ENCODE measurements at regions not wholly inside any gene's neighbourhood (a gene's known extent, or its start where the extent isn't known, plus 50 kb on each side); places are given as distances from the start of the nearest gene placed in this dataset.

DNA sequence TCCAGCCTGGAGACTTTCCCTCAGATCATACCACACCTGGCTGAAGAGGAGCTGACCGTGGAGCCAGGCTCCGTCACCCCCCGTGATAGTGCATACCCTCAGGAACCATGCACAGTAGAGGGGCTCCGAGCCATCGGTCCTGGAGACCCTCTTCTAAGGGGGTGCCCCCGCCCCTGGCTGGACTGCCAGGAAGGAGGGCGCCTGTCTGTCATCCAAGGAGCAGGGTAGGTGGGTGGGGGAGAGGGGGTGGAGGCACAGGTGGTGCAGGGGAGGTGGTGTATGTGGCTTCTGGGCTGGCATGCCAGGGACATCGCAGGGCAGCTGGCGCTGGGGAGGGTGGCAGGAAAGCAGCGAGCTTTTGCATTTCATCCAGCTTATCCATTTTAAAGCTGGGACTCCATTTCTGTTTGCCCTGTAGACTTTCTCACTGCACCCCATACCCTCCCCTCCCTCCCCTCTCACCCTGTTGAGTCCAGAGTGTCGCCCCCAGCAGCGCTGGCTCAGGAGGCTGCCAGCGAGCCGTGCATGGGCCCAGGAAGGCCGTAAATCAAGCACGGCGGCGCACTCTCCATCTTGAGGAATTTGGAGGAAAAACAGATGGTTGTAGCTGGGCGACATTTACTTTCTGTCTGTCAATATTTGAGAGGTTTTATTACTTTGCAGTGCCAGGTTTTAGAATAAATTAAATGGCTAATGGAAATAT lies 56.2 kb upstream of the HS6ST1 start:
- H3K27ac ChIP-seq (ENCODE audit: low read length): no peak overlapping the region
- no peaks in the 10 kb centered on the region for H3K36me3 ChIP-seq (ENCODE audit: insufficient read depth, low read depth, low read length)
- no peaks in the 10 kb centered on the region; the same call in 1 of the 2 replicates for H3K4me1 ChIP-seq (ENCODE audit: insufficient read depth, low read length)
- no peak overlapping the region for H3K4me3 ChIP-seq (ENCODE audit: low read length)
- H3K9me3 ChIP-seq (ENCODE audit: insufficient read depth, low read depth, low read length): no peaks in the 10 kb centered on the region
- H3K27me3 ChIP-seq (ENCODE audit: insufficient read depth, low read length): no peaks in the 10 kb centered on the region; the same call in 1 of the 2 replicates
- no peak overlapping the region for H3K9ac ChIP-seq (ENCODE audit: low read depth, low read length)

DNA sequence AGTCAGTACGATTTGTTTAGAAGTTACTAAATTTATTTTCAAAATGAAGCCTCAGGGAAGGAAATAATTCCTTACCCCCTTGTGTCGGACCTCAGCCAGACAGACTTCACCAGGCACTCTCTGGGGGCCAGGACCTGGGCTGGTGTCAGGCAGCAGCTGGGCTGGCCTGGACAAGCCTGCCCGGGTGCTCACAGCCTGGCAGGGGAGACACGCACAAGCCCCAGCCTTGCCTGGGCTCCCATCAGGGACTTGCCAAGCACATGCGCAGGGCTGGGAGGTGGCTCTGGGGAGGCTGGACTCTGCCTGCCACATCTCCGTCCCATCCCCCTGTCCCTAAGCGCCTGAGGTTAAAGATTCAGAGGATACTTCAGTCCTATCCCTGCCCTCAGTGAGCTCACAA lies 56.8 kb upstream of the HS6ST1 start:
- Histone ChIP-seq H3K36me3 (ENCODE audit: insufficient read depth, low read depth, low read length) (no peaks in the 10 kb centered on the region), H3K4me1 (ENCODE audit: insufficient read depth, low read length) (no peaks in the 10 kb centered on the region; the same call in 1 of the 2 replicates), H3K9me3 (ENCODE audit: insufficient read depth, low read depth, low read length) (no peaks in the 10 kb centered on the region), H3K9ac (ENCODE audit: low read depth, low read length) (no peak overlapping the region), H3K27ac (ENCODE audit: low read length) (no peak overlapping the region), H3K4me3 (ENCODE audit: low read length) (no peak overlapping the region), H3K27me3 (ENCODE audit: insufficient read depth, low read length) (no peaks in the 10 kb centered on the region; the same call in 1 of the 2 replicates)

DNA sequence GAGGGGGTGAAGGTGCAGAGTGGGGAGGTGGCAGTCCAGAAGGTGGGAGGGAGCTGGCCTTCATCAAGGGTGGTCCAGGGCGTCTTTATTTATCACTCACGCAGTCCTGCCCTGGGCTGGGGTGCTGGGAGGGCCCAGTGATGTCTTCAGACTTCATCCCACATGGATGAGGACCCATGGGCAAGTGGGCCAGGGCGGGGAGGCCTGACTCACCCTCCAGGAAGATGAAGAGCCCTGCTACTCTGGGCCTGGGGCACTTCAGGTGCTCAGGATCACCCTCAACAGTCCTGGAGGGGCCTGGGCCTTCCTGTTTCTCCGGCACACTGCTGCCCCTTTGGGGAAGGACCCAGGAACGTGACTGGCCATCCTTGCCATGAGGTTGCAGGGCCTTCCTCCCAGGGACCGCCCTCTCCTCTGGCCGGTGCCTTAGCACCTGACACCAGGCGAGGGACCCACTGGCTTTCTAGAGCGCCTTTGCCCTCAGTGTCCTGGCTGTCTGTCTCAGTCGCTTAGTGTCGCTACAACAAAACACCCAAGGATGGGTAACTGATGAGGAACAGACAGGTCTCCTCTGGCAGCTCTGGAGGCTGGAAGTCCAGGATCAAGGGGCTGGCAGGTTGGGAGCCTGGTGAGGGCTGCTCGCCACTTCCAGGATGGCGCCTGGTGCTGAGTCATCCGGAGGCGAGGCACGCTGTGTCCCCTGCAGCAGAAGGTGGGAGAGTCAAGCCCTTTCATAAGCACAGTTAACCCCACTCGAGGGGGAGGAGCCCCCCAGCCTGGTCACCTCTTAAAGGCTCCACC lies 57.8 kb upstream of the HS6ST1 start:
- H3K36me3 ChIP-seq (ENCODE audit: insufficient read depth, low read depth, low read length): no peaks in the 10 kb centered on the region
- H3K27me3 ChIP-seq (ENCODE audit: insufficient read depth, low read length): no peaks in the 10 kb centered on the region; the same call in 1 of the 2 replicates
- no peak overlapping the region for H3K9ac ChIP-seq (ENCODE audit: low read depth, low read length)
- H3K9me3 ChIP-seq (ENCODE audit: insufficient read depth, low read depth, low read length): no peaks in the 10 kb centered on the region
- no peaks in the 10 kb centered on the region; the same call in 1 of the 2 replicates for H3K4me1 ChIP-seq (ENCODE audit: insufficient read depth, low read length)
- H3K4me3 ChIP-seq (ENCODE audit: low read length): no peak overlapping the region
- H3K27ac ChIP-seq (ENCODE audit: low read length): no peak overlapping the region

DNA sequence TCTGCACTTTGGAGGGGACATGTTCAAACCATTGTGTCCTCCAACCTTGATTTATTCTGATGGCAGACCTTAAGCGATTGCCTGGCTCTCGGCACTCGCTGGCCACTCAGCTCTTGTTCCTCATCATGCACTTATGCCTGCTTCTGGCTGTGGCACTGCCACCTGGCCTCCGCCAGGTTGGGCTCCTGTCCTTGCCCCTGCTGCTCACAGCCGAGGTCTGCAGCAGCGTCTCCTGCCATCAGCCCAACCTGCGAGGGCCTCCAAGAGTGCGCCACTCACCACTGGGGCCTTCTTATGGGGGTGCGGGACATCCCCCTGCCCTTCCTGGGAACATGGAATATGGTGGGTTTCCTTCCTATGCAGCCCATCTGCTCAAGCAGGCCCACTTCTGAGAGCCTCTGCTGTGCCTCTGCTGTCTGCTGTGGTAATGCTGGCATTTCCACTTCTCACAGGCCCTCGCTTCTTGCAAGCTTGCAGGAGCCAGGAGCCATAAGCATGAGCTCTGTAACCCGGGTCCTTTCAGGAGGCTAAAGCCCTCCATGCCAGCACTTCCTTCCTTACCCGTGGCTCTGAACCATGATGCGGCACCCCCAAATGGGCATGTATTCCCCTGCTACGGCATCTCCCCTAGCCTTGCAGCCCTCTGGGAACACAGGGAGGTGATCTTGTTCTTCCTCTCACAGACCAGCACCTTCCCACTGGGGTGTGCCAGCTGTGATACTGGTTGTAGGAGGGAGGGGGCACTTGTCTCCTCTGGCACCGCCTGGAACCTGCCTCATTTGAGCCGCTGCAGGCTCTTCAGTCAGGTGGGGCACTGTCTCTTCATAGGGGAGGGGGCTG lies 58.6 kb upstream of the HS6ST1 start:
- H3K27ac ChIP-seq (ENCODE audit: low read length): no peak overlapping the region
- H3K4me3 ChIP-seq (ENCODE audit: low read length): no peak overlapping the region
- H3K36me3 ChIP-seq (ENCODE audit: insufficient read depth, low read depth, low read length): no peaks in the 10 kb centered on the region
- no peaks in the 10 kb centered on the region for H3K9me3 ChIP-seq (ENCODE audit: insufficient read depth, low read depth, low read length)
- H3K9ac ChIP-seq (ENCODE audit: low read depth, low read length): no peak overlapping the region
- H3K27me3 ChIP-seq (ENCODE audit: insufficient read depth, low read length): no peaks in the 10 kb centered on the region; the same call in 1 of the 2 replicates
- no peaks in the 10 kb centered on the region; the same call in 1 of the 2 replicates for H3K4me1 ChIP-seq (ENCODE audit: insufficient read depth, low read length)

DNA sequence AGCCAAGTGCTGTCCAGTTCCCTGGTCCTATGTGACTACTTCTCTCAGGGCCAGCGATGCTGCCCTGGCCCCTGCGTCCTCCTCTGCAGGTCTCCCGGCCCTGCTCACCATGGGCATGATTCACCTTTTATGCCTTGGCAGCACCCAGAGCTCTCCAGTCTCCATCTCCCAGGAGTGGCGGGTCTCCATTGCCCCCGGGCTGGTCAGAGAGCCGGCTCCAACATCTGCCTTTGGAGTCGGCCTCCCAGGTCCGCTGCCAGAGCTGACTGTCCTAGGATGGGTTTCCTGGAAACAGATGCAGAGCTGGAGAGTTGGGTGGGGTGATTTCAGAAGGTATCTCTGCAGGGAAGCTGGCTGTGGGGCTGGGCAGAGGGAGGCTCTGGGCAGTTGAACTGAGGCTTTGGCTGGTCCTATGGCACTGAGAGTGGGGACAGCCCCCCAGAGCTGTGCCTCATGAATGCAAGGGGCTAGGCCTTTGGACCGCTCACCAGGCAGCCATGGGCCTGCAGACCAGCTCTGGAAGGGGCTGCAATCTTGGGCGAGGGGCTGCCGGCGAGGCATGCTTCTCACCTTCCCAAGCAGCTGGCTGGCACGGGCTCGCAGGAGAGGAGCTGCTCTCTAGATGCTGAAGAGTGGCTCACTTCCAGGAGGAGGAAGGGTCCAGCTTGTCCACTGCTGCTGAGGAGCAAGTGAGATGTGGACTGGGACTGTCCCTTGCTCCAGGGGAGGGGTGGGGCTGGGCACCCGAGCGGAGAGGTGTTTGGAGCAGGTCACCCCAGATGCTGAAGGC lies 59.8 kb upstream of the HS6ST1 start:
- no peaks in the 10 kb centered on the region; the same call in 1 of the 2 replicates for H3K27me3 ChIP-seq (ENCODE audit: insufficient read depth, low read length)
- no peaks in the 10 kb centered on the region for H3K9me3 ChIP-seq (ENCODE audit: insufficient read depth, low read depth, low read length)
- H3K4me1 ChIP-seq (ENCODE audit: insufficient read depth, low read length): no peaks in the 10 kb centered on the region; the same call in 1 of the 2 replicates
- no peak overlapping the region for H3K9ac ChIP-seq (ENCODE audit: low read depth, low read length)
- H3K4me3 ChIP-seq (ENCODE audit: low read length): no peak overlapping the region
- H3K36me3 ChIP-seq (ENCODE audit: insufficient read depth, low read depth, low read length): no peaks in the 10 kb centered on the region
- H3K27ac ChIP-seq (ENCODE audit: low read length): no peak overlapping the region

DNA sequence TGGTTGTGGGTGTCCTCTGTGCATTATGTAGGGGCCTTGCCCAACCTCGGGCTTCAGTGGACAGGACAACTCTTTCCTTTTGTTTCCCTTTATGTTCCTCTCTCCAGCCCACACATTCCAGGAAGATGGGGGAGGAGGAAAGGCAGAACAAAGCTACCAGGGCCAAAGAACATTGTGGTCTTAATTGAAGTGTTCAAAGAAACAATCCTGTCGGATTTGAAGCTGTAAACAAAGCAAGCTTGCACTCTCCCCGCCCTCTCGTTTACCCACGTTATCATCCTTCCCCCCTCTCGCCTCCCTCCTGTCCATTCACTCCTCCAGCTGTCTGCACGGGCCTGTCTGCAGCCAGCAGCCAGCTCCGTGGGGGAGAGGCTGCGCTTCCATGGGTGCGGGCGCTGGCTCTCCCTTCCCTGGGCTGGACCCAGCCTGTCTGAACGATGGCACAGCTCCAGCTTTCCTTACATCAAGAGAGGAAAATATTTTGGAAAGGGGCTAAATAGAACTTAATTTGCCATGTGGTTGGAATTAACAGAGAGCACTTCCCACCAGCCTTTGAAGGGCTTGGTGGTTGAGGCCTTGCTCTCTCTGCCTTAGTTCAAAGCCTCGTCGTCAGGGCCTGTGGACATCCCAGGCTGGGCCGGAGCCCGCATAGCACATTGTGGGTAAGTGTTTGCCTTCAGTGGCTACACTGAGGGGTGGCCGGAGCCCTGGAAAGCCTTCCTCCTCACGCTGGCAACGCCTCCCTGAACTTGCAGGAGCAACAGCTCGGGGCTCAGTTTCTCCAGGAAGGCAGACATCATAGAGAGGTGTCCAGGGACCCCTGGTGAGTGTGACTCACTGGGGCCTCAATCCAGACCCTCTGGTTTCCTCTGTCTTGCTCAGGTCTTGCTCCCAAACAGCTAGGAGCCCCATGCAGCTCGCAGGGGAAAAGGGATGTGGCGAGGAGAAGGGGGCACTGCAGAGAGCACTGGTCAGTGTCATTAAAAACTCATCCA lies 60.6 kb upstream of the HS6ST1 start:
- Histone ChIP-seq H3K27me3 (ENCODE audit: insufficient read depth, low read length) (no peaks in the 10 kb centered on the region; the same call in 1 of the 2 replicates), H3K9me3 (ENCODE audit: insufficient read depth, low read depth, low read length) (no peaks in the 10 kb centered on the region), H3K4me1 (ENCODE audit: insufficient read depth, low read length) (no peaks in the 10 kb centered on the region; the same call in 1 of the 2 replicates), H3K27ac (ENCODE audit: low read length) (no peak overlapping the region), H3K4me3 (ENCODE audit: low read length) (no peak overlapping the region), H3K36me3 (ENCODE audit: insufficient read depth, low read depth, low read length) (no peaks in the 10 kb centered on the region), H3K9ac (ENCODE audit: low read depth, low read length) (no peak overlapping the region)

DNA sequence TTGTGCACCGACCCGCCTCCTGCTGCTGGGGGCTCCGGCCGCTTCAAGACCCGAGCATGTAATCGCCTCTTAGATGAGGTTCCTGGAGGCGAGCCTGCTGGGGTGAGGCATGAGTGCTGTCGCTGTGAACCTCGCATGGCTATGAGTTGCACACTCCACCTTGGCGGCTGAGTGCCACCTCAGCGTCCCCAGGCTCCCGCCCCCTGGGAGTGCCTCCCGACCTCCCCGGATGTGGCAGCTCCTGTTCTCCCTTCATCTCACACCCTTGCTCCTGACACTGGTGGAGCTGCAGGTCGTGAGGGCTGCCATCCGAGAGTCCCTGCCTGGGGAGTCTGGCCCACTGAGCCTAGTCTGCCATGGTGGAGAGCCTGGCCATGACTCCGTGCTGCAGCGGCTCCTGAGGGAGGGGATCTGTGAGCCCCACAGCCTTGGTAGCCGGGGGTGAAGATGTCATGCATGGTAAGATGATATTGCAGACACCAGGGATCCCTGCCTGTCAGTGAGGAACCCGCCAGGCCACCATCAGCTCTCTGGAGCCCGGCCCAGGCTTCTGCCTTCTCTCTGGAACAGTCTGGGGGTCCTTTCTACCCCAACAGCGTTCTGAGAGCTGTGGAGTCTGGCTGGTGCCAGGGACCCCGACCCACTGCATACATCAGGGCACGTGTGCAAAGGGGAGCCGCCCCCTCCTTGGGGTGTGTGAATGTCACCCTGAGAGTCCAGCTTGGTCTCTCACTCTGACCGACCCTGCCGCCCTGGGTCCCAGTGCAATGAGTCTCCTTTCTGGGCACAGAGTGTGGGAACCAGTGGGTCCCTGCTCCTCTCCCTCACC lies 61.6 kb upstream of the HS6ST1 start:
- no peaks in the 10 kb centered on the region for H3K9me3 ChIP-seq (ENCODE audit: insufficient read depth, low read depth, low read length)
- H3K27me3 ChIP-seq (ENCODE audit: insufficient read depth, low read length): no peaks in the 10 kb centered on the region; the same call in 1 of the 2 replicates
- H3K9ac ChIP-seq (ENCODE audit: low read depth, low read length): no peak overlapping the region
- no peak overlapping the region for H3K27ac ChIP-seq (ENCODE audit: low read length)
- no peaks in the 10 kb centered on the region; the same call in 1 of the 2 replicates for H3K4me1 ChIP-seq (ENCODE audit: insufficient read depth, low read length)
- H3K4me3 ChIP-seq (ENCODE audit: low read length): no peak overlapping the region
- no peaks in the 10 kb centered on the region for H3K36me3 ChIP-seq (ENCODE audit: insufficient read depth, low read depth, low read length)

DNA sequence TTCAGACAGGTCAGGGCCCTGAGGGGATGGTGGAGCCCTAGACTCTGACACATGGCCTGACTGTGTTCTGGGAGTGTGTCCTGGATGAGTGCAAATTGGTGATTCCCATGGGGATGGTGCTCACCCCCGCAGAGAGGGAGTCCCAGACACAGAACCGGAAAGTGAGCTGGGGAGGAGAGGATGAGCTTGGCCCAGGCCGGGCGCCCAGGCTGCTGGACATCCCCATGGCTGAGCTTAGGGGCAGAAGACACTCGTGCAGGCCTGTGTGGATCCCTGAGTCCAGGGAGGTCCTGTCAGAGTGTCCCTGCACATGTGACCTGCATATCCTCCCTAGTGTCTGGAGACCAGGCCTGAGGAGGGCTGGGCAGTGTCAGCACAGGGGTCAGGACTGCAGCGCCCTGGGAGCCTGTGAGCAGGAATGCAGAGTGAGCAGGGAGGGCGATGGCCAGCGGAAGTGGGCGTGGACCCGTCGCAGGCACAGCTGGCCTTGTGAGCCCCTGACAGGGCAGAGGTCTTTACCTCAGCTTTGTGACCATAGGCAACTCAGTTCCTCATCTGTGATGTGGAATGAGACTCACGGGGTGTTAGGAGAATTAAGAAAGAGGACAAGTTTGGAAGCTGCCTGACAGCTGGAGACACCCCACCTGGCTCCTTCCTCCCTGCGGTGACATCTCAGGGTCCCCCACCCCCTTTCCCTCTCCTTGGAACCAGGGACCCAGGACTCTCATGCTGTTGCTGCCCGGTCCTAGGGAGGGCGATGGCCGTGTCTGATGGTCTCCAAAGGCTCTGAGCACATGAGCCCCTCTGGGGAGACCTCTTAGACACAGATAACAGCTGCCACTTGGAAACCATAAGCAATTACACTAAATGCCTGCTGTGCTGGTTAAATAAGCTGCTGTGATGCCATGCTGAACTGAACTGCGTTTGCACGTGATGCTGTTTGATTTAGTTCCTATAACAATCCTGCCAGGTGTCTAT lies 62.6 kb upstream of the HS6ST1 start:
- H3K9ac ChIP-seq (ENCODE audit: low read depth, low read length): no peak overlapping the region
- no peaks in the 10 kb centered on the region; the same call in 1 of the 2 replicates for H3K4me1 ChIP-seq (ENCODE audit: insufficient read depth, low read length)

DNA sequence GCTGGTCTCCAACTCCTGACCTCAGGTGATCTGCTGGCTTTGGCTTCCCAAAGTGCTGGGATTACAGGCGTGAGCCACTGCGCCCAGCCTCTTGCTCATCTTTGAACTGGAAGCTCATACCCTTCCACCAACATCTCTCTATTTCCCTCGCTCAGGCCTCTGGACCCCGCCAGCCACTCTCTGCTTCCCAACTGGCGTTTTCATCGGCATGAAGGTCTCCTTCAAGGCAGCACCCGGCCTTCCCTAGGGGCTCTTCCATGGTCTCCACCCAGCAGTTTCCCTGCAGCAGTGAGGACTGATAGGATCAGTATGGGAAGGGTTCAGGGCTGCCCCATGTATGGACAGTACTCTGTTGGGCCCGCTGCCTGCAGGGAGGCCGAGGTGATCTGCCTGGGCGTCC lies 65.8 kb upstream of the HS6ST1 start:
- no peaks in the 10 kb centered on the region for H3K36me3 ChIP-seq (ENCODE audit: insufficient read depth, low read depth, low read length)
- no peaks in the 10 kb centered on the region for H3K9me3 ChIP-seq (ENCODE audit: insufficient read depth, low read depth, low read length)
- no peak overlapping the region for H3K4me3 ChIP-seq (ENCODE audit: low read length)
- no peaks in the 10 kb centered on the region; the same call in 1 of the 2 replicates for H3K27me3 ChIP-seq (ENCODE audit: insufficient read depth, low read length)
- H3K27ac ChIP-seq (ENCODE audit: low read length): no peak overlapping the region
- H3K9ac ChIP-seq (ENCODE audit: low read depth, low read length): no peak overlapping the region
- H3K4me1 ChIP-seq (ENCODE audit: insufficient read depth, low read length): peaks cover 8% of the 10 kb centered on the region; the same call in 1 of the 2 replicates

More for the DNA sequence above, 62.6 kb upstream of the HS6ST1 start:
- no peaks in the 10 kb centered on the region for H3K9me3 ChIP-seq (ENCODE audit: insufficient read depth, low read depth, low read length)
- H3K36me3 ChIP-seq (ENCODE audit: insufficient read depth, low read depth, low read length): no peaks in the 10 kb centered on the region
- no peak overlapping the region for H3K27ac ChIP-seq (ENCODE audit: low read length)
- H3K27me3 ChIP-seq (ENCODE audit: insufficient read depth, low read length): no peaks in the 10 kb centered on the region; the same call in 1 of the 2 replicates
- H3K4me3 ChIP-seq (ENCODE audit: low read length): no peak overlapping the region
